ENCODE measurements at regions not wholly inside any gene's neighbourhood (a gene's known extent, or its start where the extent isn't known, plus 50 kb on each side); places are given as distances from the start of the nearest gene placed in this dataset.

DNA sequence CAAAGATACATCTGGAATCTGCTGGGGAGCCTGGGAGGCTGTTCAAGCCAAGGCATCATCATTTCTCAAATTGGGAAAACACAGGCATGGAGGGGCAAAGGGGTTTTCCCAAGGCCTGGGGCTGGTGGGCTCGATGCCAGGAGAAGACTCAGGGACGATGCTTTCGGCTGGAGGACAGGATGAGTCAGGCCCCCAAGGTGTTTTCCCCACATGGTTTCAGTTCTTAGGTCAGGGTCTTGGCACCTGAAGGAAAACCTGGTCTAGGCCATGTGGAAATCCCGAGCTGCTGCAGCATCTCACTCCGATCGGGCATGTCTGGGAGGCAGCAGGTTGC lies 348.1 kb downstream of the CDC5L start:
- Mint-ChIP-seq H3K36me3 (ENCODE audit: insufficient read depth, unreplicated experiment) (no peaks in the 10 kb centered on the region), H3K4me1 (ENCODE audit: low read depth, unreplicated experiment) (peaks cover 7% of the 10 kb centered on the region), H3K9me3 (ENCODE audit: unreplicated experiment) (no peaks in the 10 kb centered on the region), H3K27me3 (ENCODE audit: insufficient read depth, unreplicated experiment) (no peaks in the 10 kb centered on the region), H3K27ac (ENCODE audit: unreplicated experiment) (no peak overlapping the region), H3K4me3 (ENCODE audit: unreplicated experiment) (no peak overlapping the region)
- Histone ChIP-seq H3K9me3 (no peaks in the 10 kb centered on the region), H3K36me3 (ENCODE audit: control insufficient read depth, insufficient read depth, low read length) (no peaks in the 10 kb centered on the region), H3K4me1 (no peaks in the 10 kb centered on the region), H3K27me3 (replicated peaks; ENCODE audit: control insufficient read depth, insufficient read depth, low read length) (no peaks in the 10 kb centered on the region), H3K4me3 (ENCODE audit: low read depth, low read length) (no peak overlapping the region)
- ChIA-PET CTCF (no interaction called here), POLR2A (no interaction called here)
- intact Hi-C loops (cut with micrococcal nuclease; ENCODE audit: unreplicated experiment) = no loop called here
- no TSS peak for BruUV-seq (replicated peaks)
- TF ChIP-seq, protein P1, sequence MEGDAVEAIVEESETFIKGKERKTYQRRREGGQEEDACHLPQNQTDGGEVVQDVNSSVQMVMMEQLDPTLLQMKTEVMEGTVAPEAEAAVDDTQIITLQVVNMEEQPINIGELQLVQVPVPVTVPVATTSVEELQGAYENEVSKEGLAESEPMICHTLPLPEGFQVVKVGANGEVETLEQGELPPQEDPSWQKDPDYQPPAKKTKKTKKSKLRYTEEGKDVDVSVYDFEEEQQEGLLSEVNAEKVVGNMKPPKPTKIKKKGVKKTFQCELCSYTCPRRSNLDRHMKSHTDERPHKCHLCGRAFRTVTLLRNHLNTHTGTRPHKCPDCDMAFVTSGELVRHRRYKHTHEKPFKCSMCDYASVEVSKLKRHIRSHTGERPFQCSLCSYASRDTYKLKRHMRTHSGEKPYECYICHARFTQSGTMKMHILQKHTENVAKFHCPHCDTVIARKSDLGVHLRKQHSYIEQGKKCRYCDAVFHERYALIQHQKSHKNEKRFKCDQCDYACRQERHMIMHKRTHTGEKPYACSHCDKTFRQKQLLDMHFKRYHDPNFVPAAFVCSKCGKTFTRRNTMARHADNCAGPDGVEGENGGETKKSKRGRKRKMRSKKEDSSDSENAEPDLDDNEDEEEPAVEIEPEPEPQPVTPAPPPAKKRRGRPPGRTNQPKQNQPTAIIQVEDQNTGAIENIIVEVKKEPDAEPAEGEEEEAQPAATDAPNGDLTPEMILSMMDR (IDR thresholded peaks at IDR 0.05; ENCODE audit: insufficient read depth in 1 of 2, low read depth in 1 of 2, low read length in 1 of 2, severe bottlenecking in 1 of 2, unreplicated experiment in 1 of 2) = no peak
- DNase-seq = no peak

- BruUV-seq (replicated peaks) = no TSS peak
- ChIA-PET POLR2A (no interaction called here), CTCF (no interaction called here)
- Histone ChIP-seq H3K4me1 (no peaks in the 10 kb centered on the region), H3K27me3 (replicated peaks; ENCODE audit: control insufficient read depth, insufficient read depth, low read length) (no peaks in the 10 kb centered on the region), H3K9me3 (no peaks in the 10 kb centered on the region), H3K36me3 (ENCODE audit: control insufficient read depth, insufficient read depth, low read length) (no peaks in the 10 kb centered on the region), H3K4me3 (ENCODE audit: low read depth, low read length) (no peak overlapping the region)
- H3K27ac Mint-ChIP-seq (ENCODE audit: unreplicated experiment) = no peak overlapping the region
- intact Hi-C loops (cut with micrococcal nuclease; ENCODE audit: unreplicated experiment) = no loop called here
- no peak for DNase-seq
- H3K9me3 Mint-ChIP-seq (ENCODE audit: unreplicated experiment) = no peaks in the 10 kb centered on the region
- H3K36me3 Mint-ChIP-seq (ENCODE audit: insufficient read depth, unreplicated experiment) = no peaks in the 10 kb centered on the region
- H3K27me3 Mint-ChIP-seq (ENCODE audit: insufficient read depth, unreplicated experiment) = no peaks in the 10 kb centered on the region
- H3K4me3 Mint-ChIP-seq (ENCODE audit: unreplicated experiment) = no peak overlapping the region
- H3K4me1 Mint-ChIP-seq (ENCODE audit: low read depth, unreplicated experiment) = peaks cover 7% of the 10 kb centered on the region
- TF ChIP-seq, protein P1 (IDR thresholded peaks at IDR 0.05; ENCODE audit: insufficient read depth in 1 of 2, low read depth in 1 of 2, low read length in 1 of 2, severe bottlenecking in 1 of 2, unreplicated experiment in 1 of 2) = no peak
Observed at GRCh38 chr6:44737341-44737740, 349.8 kb downstream of the CDC5L start.

- ChIA-PET POLR2A (no interaction called here), CTCF (no interaction called here)
- Mint-ChIP-seq H3K27ac (ENCODE audit: unreplicated experiment) (no peak overlapping the region), H3K27me3 (ENCODE audit: insufficient read depth, unreplicated experiment) (no peaks in the 10 kb centered on the region), H3K9me3 (ENCODE audit: unreplicated experiment) (no peaks in the 10 kb centered on the region), H3K4me3 (ENCODE audit: unreplicated experiment) (no peak overlapping the region), H3K36me3 (ENCODE audit: insufficient read depth, unreplicated experiment) (no peaks in the 10 kb centered on the region), H3K4me1 (ENCODE audit: low read depth, unreplicated experiment) (peaks cover 7% of the 10 kb centered on the region)
- no TSS peak for BruUV-seq (replicated peaks)
- no peak overlapping the region for H3K4me3 ChIP-seq (ENCODE audit: low read depth, low read length)
- no peaks in the 10 kb centered on the region for H3K4me1 ChIP-seq
- no peaks in the 10 kb centered on the region for H3K27me3 ChIP-seq (replicated peaks; ENCODE audit: control insufficient read depth, insufficient read depth, low read length)
- no peaks in the 10 kb centered on the region for H3K9me3 ChIP-seq
- intact Hi-C loops (cut with micrococcal nuclease; ENCODE audit: unreplicated experiment) = no loop called here
- no peaks in the 10 kb centered on the region for H3K36me3 ChIP-seq (ENCODE audit: control insufficient read depth, insufficient read depth, low read length)
- DNase-seq = no peak
- TF ChIP-seq, protein P1 (IDR thresholded peaks at IDR 0.05; ENCODE audit: insufficient read depth in 1 of 2, low read depth in 1 of 2, low read length in 1 of 2, severe bottlenecking in 1 of 2, unreplicated experiment in 1 of 2) = no peak
Observed at GRCh38 chr6:44737829-44738528, 350.5 kb downstream of the CDC5L start.
